ENCODE measurements at regions not wholly inside any gene's neighbourhood (a gene's known extent, or its start where the extent isn't known, plus 50 kb on each side); places are given as distances from the start of the nearest gene placed in this dataset.
"Not testable (repeated sequence)": the region's sequence is repeated elsewhere in the genome, so short reads cannot be mapped to it uniquely, and the experiment has no call there.

DNA sequence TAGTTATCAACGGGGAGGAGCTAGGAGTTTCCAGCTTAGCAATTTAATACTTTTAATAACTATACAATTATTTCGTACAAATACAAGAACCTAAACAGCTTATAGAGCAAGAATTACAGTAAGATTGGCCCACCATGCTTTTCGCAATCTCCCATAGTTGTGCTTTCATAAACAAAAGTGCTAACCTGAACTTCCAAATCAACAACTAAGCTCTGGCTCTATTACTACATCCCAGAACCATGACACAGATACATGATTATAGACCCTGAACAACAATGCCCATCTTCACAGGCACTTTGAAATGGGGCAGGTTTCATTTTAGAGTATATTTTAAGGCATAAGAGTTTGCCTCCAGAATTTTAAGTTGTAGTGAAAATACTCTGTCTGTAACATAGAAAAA, 203.5 kb downstream of the DMRTA1 start:
- DNase-seq = no peak

DNA sequence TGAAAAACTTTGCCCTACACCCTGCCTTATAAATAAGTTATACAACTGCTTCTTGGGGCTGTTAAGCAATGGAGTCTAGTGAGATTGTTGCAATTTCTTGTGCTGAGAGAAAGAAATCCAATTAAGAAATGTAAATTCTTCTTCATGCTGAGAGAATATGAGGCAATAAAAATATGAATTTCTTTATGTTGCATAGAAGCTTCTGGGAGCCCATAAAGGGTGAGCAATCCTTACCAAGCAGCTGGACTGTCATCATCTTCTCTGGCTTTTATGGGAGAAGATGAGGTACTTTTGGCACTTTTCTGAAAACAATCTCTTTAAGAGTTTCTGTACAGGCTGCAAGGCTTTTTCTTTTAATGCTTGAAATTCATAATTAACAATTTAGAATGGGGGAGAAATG, 204.3 kb downstream of the DMRTA1 start:
- DNase-seq = no peak

DNA sequence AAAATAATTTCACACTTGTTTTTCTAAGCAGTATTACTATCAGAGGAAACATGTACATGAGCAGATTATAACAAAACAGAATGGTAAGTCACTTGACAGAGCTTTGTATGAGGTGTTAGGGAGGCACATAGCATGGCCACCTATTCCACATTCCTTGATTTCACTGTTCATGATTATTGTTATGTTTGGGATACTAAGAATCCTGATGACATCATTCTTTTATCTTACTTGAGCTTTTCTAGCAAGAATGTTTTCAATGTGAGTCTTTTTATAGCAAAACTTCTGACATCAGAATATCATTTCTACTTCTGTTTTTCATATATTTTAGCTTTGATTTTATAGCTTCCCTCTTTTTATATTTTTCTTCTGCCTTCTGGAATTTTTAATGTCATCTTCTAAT, 208.2 kb downstream of the DMRTA1 start:
- DNase-seq = no peak

DNA sequence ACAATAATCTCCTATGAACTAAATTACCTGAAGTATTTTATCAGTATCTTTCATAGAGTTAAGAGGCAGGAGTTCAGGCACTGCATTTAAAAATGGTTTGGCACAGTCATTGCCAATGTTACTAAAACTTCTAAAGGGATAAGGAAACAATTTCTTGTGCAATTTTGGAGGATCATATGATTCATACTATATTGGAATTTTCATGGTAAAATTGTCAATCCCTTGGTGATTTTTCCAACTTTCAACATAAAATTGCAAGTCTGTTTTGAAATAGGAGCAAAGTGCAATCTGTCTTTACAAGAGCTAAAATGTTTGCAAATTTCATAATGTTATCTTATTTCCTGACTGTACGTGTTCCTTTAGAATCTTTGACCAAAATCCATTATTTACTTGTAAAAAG, 211.1 kb downstream of the DMRTA1 start:
- DNase-seq = no peak

DNA sequence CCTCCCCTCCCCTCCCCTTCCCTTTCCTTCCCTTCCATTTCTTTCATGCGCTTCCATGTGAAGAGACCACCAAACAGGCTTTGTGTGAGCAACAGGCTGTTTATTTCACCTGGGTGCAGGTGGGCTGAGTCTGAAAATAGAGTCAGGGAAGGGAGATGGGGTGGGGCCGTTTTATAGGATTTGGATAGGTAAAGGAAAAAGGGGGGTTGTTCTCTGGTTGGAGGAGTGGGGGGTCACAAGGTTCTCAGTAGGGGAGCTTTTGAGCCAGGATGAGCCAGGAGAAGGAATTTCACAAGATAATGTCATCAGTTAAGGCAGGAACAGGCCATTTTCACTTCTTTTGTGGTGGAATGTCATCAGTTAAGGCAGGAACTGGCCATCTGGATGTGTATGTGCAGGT, 211.9 kb downstream of the DMRTA1 start:
- DNase-seq = not testable (repeated sequence)

DNA sequence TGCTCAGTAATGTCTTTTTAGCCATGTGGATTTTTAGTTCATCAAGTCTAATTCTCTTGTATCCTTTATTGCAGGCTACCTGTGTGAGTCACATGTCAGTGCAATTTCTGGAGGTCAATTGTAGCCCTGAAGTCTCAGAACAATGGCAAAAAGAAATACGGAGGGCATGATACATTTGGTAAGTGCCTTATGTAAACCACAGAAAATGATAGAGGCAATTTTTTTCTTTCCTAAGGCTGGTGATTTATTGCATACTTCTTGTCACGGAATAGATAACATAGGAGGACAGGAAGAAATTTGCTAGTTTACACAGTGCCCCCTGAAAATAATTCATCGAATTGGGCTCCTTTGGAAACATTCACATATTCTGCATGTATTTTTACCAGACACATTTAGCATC, 235.9 kb downstream of the DMRTA1 start:
- DNase-seq = peak in 1 of 3 donors; percentile 2

DNA sequence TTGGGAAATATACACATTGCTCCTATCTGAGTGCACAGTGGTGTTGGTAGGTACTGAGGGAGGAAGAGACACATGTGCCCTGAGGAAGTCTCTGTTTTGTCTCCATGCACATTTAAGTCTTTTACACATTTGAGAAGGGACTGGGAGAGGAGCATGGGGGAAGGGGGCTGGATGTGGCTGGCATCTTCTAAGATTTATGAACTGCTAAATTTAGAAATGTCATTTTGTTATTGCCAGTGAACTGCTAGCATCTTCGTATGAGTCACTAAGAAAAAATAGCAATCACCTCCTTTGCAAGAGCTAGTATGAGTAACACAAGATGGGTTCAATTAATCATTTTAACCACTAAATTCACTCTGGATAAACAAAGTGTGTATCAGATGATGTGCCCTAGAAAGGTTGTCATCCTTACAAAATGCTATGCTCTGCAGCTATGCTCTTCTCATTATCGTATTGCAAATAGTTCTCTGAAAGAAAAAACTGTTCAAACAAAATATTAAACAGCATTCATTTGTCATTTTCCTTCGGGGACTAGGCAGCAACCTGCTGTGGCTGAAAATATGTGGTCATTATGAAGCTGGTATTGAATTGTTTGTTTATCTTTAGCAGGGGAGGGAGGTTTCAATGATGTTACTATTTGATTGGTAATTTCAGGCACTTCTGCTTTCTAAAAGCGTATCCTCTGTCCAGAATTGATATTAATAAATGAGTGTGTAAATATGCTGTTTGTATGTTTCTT, 236.5 kb downstream of the DMRTA1 start:
- DNase-seq = peak in 1 of 3 donors; percentile 80

DNA sequence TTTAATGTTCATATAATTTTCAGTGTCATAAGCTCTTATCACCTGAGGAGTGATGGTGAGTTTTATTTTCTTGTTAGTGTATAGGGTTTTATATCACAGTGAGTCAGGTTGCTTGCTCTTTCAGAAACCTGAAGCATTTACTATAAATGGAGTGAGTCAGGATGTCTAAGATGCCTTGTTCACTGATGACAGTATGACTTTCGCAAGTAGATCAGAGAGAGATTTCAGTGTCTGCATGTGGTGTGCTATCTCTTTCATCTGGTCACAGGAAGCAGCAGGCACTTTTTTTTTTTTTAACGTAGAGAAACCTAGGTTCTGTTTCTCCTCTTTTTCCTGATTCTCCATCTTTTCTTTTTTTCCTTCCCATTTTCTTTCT, 237.1 kb downstream of the DMRTA1 start:
- DNase-seq = peak in 1 of 3 donors; percentile 72

DNA sequence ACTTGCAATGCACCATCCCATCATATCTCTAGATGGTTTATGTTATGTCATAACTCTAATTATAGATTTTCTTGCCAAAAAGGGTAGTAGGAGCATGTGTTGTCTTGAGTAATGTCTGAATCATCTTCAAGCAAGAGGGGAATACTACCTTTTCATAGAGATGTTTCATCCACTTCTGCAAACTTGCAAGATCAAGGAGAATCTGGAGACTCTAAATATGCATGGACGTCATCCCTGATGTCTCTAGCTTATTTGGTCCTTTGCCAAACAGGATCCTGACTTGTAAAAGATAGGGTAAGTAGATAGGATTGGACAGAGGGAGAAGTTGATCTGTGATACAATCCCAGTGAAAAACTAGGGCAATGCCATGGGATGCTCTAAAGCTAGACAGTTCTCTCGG, 246.5 kb downstream of the DMRTA1 start:
- DNase-seq = peak in 1 of 3 donors; percentile 2

DNA sequence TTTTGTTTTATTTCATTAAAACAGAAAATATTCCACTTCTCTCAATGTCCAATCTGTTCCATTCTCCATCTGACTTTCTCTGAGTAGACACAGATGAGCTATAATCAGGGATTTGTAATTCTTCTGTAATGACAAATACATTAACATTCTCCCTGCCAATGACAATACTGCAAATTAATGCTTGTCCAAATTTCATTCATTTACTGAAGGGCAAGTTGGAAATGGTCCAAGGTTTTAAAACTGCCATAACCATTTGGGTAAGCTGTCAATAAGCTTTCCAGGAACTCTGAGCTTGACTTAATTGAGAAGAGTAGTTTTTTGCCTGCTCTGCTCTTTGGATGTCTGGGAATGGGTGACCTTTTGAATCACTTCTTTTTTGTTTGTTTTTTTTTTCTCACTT, 253.5 kb downstream of the DMRTA1 start:
- no peak for DNase-seq

DNA sequence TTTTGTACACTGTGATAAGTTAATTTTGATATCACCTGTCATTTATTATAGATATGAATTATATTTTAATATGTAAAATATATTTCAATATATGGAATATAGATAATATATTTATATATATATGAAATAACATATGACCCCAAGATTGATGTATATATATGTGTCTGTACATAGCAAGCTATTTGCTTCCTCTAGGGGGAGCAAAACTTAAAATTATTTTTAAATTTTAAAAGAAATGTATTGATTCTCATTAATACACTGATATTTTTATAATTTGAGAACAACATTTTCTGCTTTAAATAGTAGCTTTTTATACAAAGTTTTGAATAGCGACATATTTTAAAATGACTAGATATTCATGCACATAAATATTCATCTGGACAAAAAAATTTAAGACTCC, 272.0 kb downstream of the DMRTA1 start:
- DNase-seq = no peak

DNA sequence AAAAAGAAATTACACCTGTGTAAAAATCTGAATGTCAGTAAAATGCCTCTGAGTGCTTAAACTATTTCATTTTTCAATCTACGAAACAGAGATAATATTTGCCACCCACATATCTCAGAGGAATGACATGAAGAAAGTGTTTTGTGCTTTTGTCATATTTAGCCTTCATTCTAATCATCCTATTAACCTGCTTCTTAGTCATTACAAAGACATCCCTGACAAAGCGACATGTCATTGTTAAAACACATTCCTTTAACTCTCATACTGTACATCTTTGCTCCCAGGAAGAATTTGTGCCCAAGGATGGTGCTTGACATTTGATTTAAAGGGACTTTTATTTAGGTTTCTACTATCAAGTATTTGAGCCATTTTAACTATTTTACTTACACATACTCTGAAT, 275.9 kb downstream of the DMRTA1 start:
- no peak for DNase-seq

DNA sequence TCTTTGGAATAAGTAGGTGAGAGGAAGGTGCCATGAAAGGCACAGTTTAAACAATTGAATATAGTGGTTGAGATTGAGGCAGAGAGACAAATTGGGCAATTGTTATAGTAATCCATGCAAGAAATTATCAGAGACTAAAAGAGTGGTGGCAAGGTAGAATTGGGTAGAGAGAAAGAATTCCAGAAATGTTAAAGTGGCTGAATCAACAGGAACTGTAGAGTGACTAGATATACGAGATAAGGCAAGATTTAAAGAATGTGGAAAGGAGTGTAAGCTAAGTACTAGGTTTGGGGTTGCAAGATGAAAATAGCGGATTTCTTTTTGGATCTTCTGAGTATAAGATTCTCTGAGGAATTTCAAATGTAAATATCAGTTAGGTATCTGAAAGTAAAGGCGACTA, 285.2 kb downstream of the DMRTA1 start:
- no peak for DNase-seq

DNA sequence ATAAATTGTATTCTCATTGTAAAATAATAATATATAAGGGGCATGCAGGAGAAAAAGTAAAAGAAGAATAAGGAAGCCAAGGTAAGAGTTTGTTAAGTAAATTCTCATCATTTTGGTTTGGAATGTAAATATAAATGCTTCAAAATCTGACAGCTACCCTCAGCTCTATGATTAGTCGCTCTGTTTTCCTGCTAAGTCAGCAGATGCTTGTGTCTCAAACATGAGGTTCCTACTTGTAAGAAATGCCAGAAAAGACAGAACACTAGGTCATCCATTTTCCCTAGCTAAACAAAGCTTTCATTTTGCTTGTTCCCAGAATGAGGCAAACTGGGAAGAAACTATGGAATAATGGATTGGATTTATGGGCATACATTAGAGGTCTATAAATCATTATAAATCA, 293.1 kb downstream of the DMRTA1 start:
- DNase-seq = no peak

DNA sequence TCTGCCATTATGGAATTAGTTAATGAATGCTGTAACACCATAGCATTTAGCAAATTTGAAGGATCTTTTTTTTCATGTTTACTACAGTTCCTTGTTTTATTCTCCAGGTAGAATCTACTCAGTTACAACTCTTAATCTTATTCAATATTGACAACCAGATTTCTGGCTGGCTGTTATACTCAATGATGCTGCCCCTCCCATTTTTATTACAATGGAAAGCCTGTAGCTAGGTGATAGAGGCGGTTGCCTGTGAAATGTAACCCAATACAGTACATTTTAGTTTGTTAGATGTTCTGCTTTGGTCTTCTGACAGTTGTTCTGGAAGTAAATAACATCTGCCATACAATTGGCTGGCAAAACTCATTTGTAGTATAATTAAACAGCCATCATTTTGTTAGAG, 294.2 kb downstream of the DMRTA1 start:
- no peak for DNase-seq

DNA sequence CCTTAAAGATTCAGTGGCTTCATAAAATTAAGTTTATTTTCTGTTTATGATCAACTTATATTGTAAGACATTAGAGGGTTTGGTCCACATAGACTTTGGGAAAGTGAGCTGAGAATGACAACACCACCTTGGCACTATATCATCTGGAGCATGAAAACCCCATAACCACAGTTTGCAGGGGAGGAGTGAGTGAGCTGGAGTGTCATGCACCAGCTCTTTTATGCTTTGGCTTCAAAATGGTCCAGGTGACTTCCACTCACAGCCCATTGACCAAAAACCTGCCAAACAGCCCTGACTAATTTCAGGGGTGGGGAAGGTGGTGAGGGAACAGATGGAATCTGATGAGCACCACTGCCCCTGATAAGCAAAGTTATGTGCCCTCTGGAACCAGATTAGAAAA, 295.8 kb downstream of the DMRTA1 start:
- DNase-seq = no peak

DNA sequence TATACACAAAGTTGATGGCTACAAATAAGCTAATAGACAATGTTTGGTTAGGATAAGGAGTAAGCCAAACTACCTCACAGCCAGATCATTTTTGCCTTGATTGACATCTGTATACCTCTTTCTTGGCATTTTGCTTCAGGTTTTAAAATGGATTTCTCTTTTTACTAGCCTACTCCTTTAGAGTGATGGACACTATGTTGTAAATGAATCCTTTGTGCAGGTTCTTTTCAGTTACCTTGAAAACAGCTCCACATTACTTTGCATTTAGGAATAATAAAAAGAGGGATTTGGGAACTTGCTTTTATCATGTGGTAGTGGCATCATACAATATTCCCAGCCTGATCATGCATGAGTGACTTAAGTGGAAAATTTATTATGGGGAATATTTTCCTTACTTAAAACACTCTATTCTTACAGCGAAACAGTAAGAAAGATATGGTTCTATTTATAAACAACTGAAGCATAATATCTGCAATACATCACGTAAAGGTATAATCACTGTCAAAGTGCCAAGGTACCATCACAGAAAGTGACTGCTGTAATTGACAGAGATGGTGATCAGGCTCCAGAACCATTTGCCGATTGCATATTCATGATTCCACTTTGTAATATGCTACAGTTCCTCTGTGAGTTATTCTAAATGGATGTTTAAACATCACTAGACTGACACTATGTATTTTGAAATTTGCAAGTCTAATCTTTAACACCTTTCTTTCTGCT, 327.0 kb downstream of the DMRTA1 start:
- DNase-seq = no peak

DNA sequence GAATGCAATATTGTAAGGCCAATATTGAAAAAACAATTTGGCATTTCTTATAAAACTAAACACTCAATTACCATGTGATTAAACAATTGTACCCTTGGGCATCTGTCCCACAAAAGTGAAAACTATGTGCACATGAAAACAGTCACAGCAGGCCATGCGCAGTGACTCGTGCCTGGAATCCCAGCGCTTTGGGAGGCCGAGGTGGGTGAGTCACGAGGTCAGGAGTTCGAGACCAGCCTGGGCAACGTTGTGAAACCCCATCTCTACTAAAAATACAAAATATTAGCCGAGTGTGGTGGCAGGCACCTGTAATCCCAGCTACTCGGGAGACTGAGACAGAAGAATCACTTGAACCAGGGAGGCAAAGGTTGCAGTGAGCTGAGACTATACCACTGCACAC, 343.7 kb downstream of the DMRTA1 start:
- no peak for DNase-seq

DNA sequence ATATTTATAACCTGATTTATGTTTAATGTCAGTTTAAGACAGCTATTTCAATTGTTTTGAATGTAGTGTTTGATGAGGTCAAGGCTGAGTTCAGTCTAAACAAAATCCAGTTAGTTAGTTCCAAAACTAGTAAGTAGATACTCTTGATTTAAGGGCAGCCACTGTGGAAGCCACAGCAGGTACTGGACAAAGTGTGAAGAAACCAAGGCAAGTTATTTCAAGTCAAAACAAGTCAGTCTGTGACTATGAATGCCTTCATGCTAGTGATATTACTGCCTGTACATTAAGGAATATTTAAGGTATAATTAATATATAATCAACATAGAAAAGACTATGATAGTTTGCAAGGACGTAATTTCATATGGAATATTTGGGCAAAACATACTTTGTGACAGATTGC, 362.3 kb downstream of the DMRTA1 start:
- no peak for DNase-seq

DNA sequence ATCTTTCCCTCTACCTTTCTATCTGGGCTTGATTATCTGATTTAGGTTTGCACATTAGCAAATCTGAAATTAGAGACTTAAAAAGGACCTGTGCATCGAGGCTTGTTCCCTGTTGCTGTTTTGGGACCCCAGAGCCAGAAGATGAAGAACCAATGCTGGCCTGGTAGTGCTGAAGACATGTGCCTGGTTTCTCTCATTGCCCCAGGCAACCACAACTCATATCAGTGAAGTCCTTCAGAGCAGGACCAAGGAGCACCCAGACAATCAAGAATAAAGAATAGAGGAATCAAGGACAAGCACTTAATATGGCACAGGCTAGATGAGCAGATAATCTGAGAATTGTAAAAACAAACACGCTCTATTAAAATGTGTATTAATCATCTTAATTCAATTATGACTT, 362.7 kb downstream of the DMRTA1 start:
- no peak for DNase-seq

DNA sequence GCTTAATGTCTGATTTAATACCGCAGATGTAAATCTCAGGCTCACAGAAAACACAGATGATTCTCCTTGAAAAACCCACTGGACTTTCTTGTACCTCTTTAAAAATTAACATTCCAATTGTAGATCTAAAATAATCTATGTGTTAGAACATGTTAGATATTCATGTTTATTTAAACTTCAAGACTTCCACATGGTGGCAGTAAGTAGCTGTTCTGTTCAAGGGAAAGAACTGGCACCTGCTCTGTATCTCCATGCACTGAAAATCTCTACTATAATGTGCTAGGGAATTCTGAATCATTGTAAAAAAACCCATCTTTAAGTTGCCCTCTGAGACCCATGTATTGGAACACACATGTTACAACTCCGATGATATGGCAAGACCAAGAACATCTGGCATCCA, 366.9 kb downstream of the DMRTA1 start:
- DNase-seq = peak; percentile 13 to 51 (median 19)

DNA sequence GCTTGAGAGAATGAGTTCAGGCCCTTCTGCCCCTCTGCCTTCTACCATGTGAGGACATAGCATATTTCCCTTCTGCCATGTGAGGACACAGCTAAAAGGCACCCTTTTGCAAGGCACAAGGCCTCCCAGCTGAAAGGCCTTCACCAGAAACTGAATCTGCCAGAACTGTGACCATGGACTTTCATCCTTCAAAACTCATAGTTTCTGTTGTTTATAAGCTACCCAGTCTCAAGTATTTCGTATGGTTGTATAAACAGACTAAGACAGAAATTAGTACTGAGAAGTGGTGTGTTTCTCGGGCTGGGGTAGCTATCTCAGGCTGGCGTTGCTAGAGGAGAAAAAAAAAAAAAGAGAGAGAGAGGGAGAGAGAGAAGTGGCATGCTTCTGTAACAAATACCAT, 368.6 kb downstream of the DMRTA1 start:
- no peak for DNase-seq

DNA sequence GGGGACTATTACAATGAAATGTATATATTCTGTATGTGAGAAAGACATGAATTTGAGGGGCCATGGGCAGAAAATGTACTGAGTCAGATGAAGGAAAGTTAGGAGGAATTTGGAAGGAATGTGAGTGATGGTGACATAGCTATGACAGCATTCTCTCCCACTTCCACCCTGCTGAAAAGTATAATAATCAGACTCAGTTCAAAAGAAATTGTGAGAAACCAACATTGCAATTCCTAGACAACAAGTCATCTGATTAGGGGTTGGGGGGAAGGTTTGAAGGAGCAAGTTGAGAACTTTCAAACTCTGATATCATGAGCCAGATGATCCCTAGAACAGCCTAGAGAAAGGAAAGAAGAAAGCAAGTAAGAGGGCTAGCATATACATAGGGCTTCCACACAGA, 370.6 kb downstream of the DMRTA1 start:
- DNase-seq = peak in 1 of 3 donors; percentile 78

DNA sequence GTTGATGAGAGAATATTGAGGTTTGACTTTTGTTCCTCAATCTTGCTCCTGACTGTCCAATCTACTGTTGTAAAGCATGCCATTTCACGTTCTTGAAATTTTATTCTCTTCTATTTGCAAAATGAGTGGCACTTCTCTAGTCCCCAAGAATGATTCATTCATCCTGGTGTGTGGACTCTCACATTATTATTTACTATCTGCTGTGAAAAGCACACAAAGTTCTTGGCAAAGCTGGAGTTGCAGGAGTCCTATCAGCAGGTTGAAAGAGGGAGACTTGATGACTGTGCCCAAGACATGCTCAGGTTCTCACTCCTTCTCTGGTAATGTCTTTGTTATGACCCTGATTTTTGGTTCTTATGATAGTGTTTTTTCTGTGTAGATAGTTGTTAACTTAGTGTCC, 382.6 kb downstream of the DMRTA1 start:
- no peak for DNase-seq
